ENCODE measurements at regions not wholly inside any gene's neighbourhood (a gene's known extent, or its start where the extent isn't known, plus 50 kb on each side); places are given as distances from the start of the nearest gene placed in this dataset.

DNA sequence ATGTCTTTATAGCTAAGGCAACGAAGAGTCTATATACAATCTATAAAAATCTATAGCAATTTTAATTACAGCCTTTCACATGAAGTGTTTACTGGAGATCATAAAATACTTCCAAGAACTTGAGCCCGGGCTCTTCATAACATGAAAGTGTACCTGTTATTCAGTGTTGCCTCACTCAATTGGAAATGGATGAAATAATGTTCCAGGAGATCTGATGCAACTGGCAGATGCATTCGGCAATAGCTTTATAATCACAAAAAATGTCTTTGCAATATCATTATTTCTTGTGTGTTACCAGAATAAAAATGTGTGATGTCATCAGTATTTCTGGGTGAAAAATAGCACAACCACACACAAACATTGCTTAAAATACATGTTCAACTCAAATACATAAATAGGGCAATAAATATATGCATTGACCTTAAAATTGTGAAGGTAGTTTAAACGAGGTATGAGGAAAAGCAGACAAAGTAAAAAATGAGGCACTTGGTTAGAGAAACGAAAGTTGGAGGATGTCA, 1266.8 kb upstream of the PCDH7 start:
- no peak for DNase-seq

DNA sequence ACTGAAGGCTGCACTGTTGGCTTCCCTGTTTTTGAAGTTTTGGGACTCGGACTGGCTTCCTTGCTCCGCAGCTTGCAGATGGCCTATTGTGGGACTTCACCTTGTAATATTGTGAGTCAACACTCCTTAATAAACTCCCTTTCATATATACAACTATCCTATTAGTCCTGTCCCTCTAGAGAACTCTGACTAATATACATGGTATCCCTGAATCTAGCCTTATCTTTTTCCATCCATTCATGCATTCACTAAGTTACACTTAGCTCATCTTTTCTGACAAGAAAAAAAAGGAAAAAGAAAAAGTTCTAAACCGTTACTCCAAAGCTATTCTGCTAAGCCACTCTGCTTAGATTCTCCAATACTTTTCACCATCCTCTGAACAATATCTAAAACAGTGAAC, 1260.2 kb upstream of the PCDH7 start:
- no peak for DNase-seq

DNA sequence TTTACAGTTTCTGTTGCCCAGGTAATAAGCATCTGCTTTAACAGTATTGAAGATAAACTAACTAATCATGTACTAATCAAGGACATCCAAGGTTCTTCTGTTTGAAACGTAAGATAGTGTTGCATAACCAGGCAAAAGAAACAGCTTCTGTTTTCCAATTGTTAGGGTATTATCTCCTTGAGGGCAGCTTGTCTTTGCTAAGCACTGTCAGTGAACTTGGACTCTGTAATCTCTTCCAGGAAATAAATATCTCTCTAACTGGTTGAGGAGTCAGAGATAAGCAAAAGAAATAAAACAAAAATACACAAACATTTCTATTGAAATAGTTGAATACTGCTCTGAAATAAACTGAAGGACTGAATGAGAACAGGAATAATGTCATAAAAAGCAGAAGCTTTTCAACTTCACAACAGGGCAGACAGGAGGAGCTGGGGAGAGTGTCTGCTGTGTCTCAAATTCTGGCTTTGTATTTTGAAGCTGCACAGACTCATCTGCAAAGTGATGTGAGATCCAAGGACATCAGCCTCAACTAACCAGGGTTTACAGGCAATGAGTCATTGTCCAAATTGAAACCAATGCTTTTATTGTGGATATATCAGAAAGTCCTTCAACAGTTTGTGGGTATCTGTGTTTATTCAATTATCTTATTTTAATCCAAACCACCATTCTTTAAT, 1253.0 kb upstream of the PCDH7 start:
- DNase-seq: no peak

All from stimulated activated CD8-positive, alpha-beta memory T cell treated with anti-CD3 and anti-CD28 coated beads, Interleukin-4, amount 100 ng/mL, for 48 hours (primary cell).